ENCODE measurements at regions not wholly inside any gene's neighbourhood (a gene's known extent, or its start where the extent isn't known, plus 50 kb on each side); places are given as distances from the start of the nearest gene placed in this dataset.
"Not testable (repeated sequence)": the region's sequence is repeated elsewhere in the genome, so short reads cannot be mapped to it uniquely, and the experiment has no call there.

DNA sequence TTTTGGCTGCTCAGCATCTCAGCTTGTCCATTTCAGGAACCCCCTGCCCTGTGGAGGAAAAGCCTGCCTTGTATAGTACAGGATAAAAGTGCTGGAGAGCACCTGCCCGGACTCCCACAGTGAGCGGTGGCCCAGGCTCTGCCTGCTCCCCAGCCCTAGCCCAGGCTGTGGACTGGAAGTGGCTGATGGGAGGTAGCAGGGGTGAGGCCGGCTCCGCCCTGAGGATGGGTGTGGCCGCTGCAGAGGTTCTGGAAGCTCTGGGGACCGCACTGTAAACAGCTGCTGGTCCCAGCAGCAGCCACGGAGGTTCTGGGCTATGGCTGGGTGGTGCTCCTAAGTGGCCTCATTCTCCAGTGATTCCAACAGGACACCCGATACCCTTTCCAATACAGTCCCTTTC lies 56.6 kb upstream of the HELT start:
- no peak overlapping the region for H3K27ac Mint-ChIP-seq

DNA sequence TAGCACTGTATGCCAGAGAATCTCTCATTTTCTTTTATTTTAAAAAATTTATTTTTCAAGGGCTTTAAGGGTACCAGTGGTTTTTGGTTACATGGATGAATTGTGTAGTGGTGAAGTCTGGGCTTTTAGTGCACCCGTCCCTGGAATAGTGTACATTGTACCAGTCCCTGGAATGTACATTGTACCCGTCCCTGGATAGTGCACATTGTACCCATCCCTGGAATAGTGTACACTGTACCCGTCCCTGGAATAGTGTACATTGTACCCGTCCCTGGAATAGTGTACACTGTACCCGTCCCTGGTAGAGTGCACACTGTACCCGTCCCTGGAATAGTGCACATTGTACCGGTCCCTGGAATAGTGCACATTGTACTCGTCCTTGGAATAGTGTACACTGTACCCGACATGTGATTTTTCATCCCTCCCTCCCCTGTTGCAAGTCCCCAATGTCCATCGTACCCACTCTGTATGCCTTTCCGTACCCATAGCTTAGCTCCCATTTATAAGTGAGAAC lies 56.1 kb upstream of the HELT start:
- peak overlapping the region in 2 of 3 donors; percentile 30 to 99 for H3K27ac Mint-ChIP-seq
- H3K9me3 Mint-ChIP-seq: peaks cover 2 to 4% (median 3%) of the 10 kb centered on the region in 3 donors
- H3K4me3 Mint-ChIP-seq: no peak overlapping the region
- peaks cover 2% of the 10 kb centered on the region for H3K36me3 Mint-ChIP-seq
- peaks cover 2% of the 10 kb centered on the region for H3K27me3 Mint-ChIP-seq
- peaks cover 3 to 6% (median 4%) of the 10 kb centered on the region in 3 donors for H3K4me1 Mint-ChIP-seq

More for the DNA sequence above, 56.6 kb upstream of the HELT start:
- no peak overlapping the region for H3K4me3 Mint-ChIP-seq
- peaks cover 3 to 6% (median 4%) of the 10 kb centered on the region in 3 donors for H3K4me1 Mint-ChIP-seq
- peaks cover 2 to 4% (median 3%) of the 10 kb centered on the region in 3 donors for H3K9me3 Mint-ChIP-seq
- H3K27me3 Mint-ChIP-seq: peaks cover 2% of the 10 kb centered on the region
- H3K36me3 Mint-ChIP-seq: peaks cover 2% of the 10 kb centered on the region

DNA sequence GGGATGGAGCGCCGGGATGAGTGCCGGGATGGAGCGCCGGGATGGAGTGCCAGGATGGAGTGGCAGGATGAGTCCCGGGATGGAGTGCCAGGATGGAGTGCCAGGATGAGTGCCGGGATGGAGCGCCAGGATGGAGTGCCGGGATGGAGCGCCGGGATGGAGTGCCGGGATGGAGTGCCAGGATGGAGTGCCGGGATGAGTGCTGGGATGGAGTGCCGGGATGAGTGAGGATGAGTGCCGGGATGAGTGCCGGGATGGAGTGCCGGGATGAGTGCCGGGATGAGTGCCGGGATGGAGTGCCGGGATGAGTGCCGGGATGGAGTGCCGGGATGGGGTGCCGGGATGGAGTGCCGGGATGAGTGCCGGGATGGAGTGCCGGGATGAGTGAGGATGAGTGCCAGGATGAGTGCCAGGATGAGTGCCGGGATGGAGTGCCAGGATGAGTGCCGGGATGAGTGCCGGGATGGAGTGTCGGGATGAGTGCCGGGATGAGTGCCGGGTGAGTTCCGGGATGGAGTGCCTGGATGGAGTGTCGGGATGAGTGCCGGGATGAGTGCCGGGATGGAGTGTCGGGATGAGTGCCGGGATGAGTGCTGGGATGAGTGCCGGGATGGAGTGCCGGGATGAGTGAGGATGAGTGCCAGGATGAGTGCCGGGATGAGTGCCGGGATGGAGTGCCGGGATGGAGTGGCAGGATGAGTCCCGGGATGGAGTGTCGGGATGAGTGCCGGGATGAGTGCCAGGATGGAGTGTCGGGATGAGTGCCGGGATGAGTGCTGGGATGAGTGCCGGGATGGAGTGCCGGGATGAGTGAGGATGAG lies 52.9 kb upstream of the HELT start:
- not testable (repeated sequence) for H3K36me3 Mint-ChIP-seq

DNA sequence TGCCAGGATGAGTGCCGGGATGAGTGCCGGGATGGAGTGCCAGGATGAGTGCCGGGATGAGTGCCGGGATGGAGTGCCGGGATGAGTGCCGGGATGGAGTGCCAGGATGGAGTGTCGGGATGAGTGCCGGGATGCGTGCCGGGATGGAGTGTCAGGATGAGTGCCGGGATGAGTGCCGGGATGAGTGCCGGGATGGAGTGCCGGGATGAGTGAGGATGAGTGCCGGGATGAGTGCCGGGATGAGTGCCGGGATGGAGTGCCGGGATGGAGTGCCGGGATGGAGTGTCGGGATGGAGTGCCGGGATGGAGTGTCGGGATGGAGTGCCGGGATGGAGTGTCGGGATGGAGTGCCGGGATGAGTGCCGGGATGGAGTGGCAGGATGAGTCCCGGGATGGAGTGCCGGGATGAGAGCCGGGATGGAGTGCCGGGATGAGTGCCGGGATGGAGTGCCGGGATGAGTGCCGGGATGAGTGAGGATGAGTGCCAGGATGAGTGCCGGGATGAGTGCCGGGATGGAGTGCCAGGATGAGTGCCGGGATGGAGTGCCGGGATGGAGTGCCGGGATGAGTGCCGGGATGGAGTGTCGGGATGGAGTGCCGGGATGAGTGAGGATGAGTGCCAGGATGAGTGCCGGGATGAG lies 52.1 kb upstream of the HELT start:
- H3K27me3 Mint-ChIP-seq, H3K36me3 Mint-ChIP-seq, H3K9me3 Mint-ChIP-seq, H3K27ac Mint-ChIP-seq, H3K4me3 Mint-ChIP-seq: not testable (repeated sequence)
- H3K4me1 Mint-ChIP-seq: peaks cover 3 to 17% (median 7%) of the 10 kb centered on the region in 3 donors

More for the DNA sequence above, 52.9 kb upstream of the HELT start:
- H3K27ac Mint-ChIP-seq: peak overlapping the region; percentile 99 to 100 (median 100)
- not testable (repeated sequence) for H3K27me3 Mint-ChIP-seq, H3K9me3 Mint-ChIP-seq
- peak overlapping the region; percentile 87 to 93 (median 90) for H3K4me3 Mint-ChIP-seq
- peaks cover 3 to 17% (median 7%) of the 10 kb centered on the region in 3 donors for H3K4me1 Mint-ChIP-seq

DNA sequence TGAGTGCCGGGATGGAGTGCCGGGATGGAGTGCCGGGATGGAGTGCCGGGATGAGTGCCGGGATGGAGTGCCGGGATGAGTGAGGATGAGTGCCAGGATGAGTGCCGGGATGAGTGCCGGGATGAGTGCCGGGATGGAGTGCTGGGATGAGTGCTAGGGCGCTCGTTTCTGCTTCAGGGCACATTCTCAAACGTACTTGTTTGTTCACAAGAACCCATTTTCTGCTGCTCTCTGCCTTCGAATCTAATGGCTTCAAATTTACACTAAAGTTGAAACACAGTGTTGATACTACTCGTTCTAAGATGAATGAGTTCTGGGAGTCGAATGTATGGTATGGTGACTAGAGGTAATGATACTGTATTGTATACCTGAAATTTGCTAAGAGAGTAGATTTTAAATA lies 50.6 kb upstream of the HELT start:
- peaks cover 3 to 17% (median 7%) of the 10 kb centered on the region in 3 donors for H3K4me1 Mint-ChIP-seq
- H3K36me3 Mint-ChIP-seq, H3K27me3 Mint-ChIP-seq: not testable (repeated sequence)
- peak overlapping the region; percentile 4 to 84 (median 58) for H3K4me3 Mint-ChIP-seq
- peaks cover 2 to 13% (median 13%) of the 10 kb centered on the region in 3 donors for H3K9me3 Mint-ChIP-seq
- peak overlapping the region; percentile 97 to 100 (median 99) for H3K27ac Mint-ChIP-seq

DNA sequence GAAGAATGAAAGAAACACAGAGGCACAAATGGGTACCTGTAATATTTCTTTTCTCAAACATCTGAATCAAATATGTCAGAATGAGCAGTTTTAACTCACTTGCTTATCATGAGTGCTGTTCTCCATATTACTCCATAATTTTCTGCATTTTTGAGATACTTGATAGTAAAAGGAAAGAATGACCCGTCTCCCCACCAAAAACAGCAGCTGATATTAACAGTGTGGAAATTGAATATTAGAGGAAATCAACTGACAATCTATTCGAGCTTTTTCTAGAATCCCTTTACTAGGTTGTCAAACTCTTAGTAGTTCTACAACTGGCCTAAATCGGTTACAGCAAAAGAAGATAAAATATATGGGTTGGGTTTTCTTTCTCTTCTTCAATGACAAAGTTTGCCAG lies 49.9 kb upstream of the HELT start:
- Mint-ChIP-seq H3K27ac (peak overlapping the region; percentile 83 to 100 (median 99)), H3K9me3 (peaks cover 2 to 13% (median 13%) of the 10 kb centered on the region in 3 donors), H3K4me3 (peak overlapping the region in 1 of 4 donors; percentile 84), H3K4me1 (peaks cover 3 to 17% (median 7%) of the 10 kb centered on the region in 3 donors), H3K27me3 (peaks cover 5% of the 10 kb centered on the region), H3K36me3 (peaks cover 3% of the 10 kb centered on the region)
